Esophagus muscularis mucosa (tissue), 4 donors: ENCODE measurements at regions not wholly inside any gene's neighbourhood (a gene's known extent, or its start where the extent isn't known, plus 50 kb on each side); places are given as distances from the start of the nearest gene placed in this dataset.

Source experiments
- DNase-seq: peaks from one replicate; pipeline ENCODE4 v3.0.0-alpha.2; 2017; ENCODE audit errors: extremely low spot score
- H3K27ac ChIP-seq, 4 donors: fragments of 200-600 bp; sonication (generic); replicated peaks in 1 of 4; 1 replicate in 3 of 4; 2 replicates in 1 of 4; pipeline ENCODE4 v1.5.1; 2016 to 2019; ENCODE audit warnings: mild to moderate bottlenecking in 1 of 4
- H3K27me3 ChIP-seq, 4 donors: fragments of 200-600 bp; sonication (generic); one replicate each; pipeline versions ENCODE4 v1.5.1 to v1.6.0; 2016 to 2019
- H3K36me3 ChIP-seq, 4 donors: fragments of 200-600 bp; sonication (generic); one replicate each; pipeline ENCODE4 v1.5.1; 2016 to 2019
- H3K4me1 ChIP-seq, 4 donors: fragments of 200-600 bp; sonication (generic); one replicate each; pipeline ENCODE4 v1.5.1; 2016 to 2019
- H3K4me3 ChIP-seq, 4 donors: fragments of 200-600 bp; sonication (generic); 1 replicate in 2 of 4; 2 replicates in 2 of 4; pipeline ENCODE4 v1.5.1; 2016 to 2019; ENCODE audit warnings: mild to moderate bottlenecking in 4 of 4, moderate library complexity in 1 of 4
- H3K9me3 ChIP-seq, 4 donors: fragments of 200-600 bp; sonication (generic); 1 replicate in 3 of 4; 2 replicates in 1 of 4; pipeline ENCODE4 v1.5.1; 2016 to 2019
- CTCF ChIP-seq, 3 experiments: fragments of 200-600 bp in 2 of 3; fragments of 450-650 bp in 1 of 3; sonication (generic) in 2 of 3; IDR thresholded peaks; one replicate each; pipeline ENCODE4 v1.5.1; 2017 to 2019; ENCODE audit warnings: antibody characterized with exemption in 3 of 3, mild to moderate bottlenecking in 2 of 3, moderate library complexity in 1 of 3
- EP300 ChIP-seq: sonication (generic); formaldehyde crosslinking; IDR thresholded peaks from one replicate; pipeline ENCODE4 v1.6.1; 2017; ENCODE audit warnings: antibody characterized with exemption
- POLR2A ChIP-seq: fragments of 450-650 bp; IDR thresholded peaks from one replicate; pipeline ENCODE4 v1.6.1; 2017; ENCODE audit warnings: antibody characterized with exemption, moderate library complexity, mild to moderate bottlenecking, low read depth
- POLR2AphosphoS5 ChIP-seq, 2 donors: sonication (generic); formaldehyde crosslinking; IDR thresholded peaks; one replicate each; pipeline ENCODE4 v1.6.1; 2017; ENCODE audit warnings: antibody characterized with exemption in 2 of 2
- WGBS: methylation state at CpG from one replicate; pipeline ENCODE4 v1.1.5; 2018; 5-methylcytosine and 5-hydroxymethylcytosine counted together
- intact Hi-C: fragments of 100-400 bp; cut with DNase I; formaldehyde crosslinking; loops from one replicate; pipeline ENCODE4 v1.15.1; 2023

GRCh38 chr11:37124384-37124783, 526.3 kb upstream of the RAG2 start:
- no peak for DNase-seq
- TF ChIP-seq CTCF (IDR thresholded peaks at IDR 0.05) (no peak), POLR2A (no peak), POLR2AphosphoS5 (IDR thresholded peaks at IDR 0.05) (no peak), EP300 (no peak)
- Histone ChIP-seq H3K9me3 (no peaks in the 10 kb centered on the region), H3K4me3 (no peak overlapping the region), H3K4me1 (no peaks in the 10 kb centered on the region), H3K27me3 (no peaks in the 10 kb centered on the region), H3K36me3 (no peaks in the 10 kb centered on the region), H3K27ac (no peak overlapping the region)
- 76% methylated on average over 2 of the region's 2 CpGs for WGBS
- intact Hi-C loops = no loop called here

- no peak overlapping the region for H3K27ac ChIP-seq
- H3K4me3 ChIP-seq = no peak overlapping the region
- H3K27me3 ChIP-seq = no peaks in the 10 kb centered on the region
- no peak for DNase-seq
- TF ChIP-seq POLR2AphosphoS5 (IDR thresholded peaks at IDR 0.05) (no peak), CTCF (IDR thresholded peaks at IDR 0.05) (no peak), POLR2A (no peak), EP300 (no peak)
- intact Hi-C loops = no loop called here
- H3K4me1 ChIP-seq = no peaks in the 10 kb centered on the region
- no peaks in the 10 kb centered on the region for H3K9me3 ChIP-seq
- no peaks in the 10 kb centered on the region for H3K36me3 ChIP-seq
These were observed 517.9 kb upstream of the RAG2 start for GRCh38 chr11:37115963-37116362.

- TF ChIP-seq EP300 (no peak), CTCF (IDR thresholded peaks at IDR 0.05) (no peak), POLR2A (no peak)
- Histone ChIP-seq H3K27ac (no peak overlapping the region), H3K4me1 (no peaks in the 10 kb centered on the region), H3K9me3 (no peaks in the 10 kb centered on the region), H3K27me3 (no peaks in the 10 kb centered on the region), H3K36me3 (no peaks in the 10 kb centered on the region), H3K4me3 (no peak overlapping the region)
- intact Hi-C loops = no loop called here
- no peak for DNase-seq
- 77% methylated on average over 4 of the region's 4 CpGs for WGBS
These were observed 512.3 kb upstream of the RAG2 start for GRCh38 chr11:37110385-37110784.

GRCh38 chr11:37109286-37109585, 511.2 kb upstream of the RAG2 start:
- H3K27ac ChIP-seq = no peak overlapping the region
- intact Hi-C loops = no loop called here
- no peaks in the 10 kb centered on the region for H3K9me3 ChIP-seq
- DNase-seq = no peak
- H3K4me3 ChIP-seq = no peak overlapping the region
- no peaks in the 10 kb centered on the region for H3K27me3 ChIP-seq
- TF ChIP-seq POLR2A = no peak
- TF ChIP-seq EP300 = no peak
- TF ChIP-seq CTCF (IDR thresholded peaks at IDR 0.05) = no peak
- no peak for TF ChIP-seq POLR2AphosphoS5 (IDR thresholded peaks at IDR 0.05)
- no peaks in the 10 kb centered on the region for H3K36me3 ChIP-seq
- no peaks in the 10 kb centered on the region for H3K4me1 ChIP-seq

- 31% methylated on average over 6 of the region's 6 CpGs for WGBS
- Histone ChIP-seq H3K4me3 (no peak overlapping the region), H3K27me3 (no peaks in the 10 kb centered on the region), H3K27ac (no peak overlapping the region), H3K4me1 (no peaks in the 10 kb centered on the region), H3K36me3 (no peaks in the 10 kb centered on the region), H3K9me3 (no peaks in the 10 kb centered on the region)
- no peak for DNase-seq
- intact Hi-C loops = no loop called here
- TF ChIP-seq POLR2A (no peak), CTCF (IDR thresholded peaks at IDR 0.05) (no peak), EP300 (no peak), POLR2AphosphoS5 (IDR thresholded peaks at IDR 0.05) (no peak)
These were observed 510.6 kb upstream of the RAG2 start for GRCh38 chr11:37108436-37109285.
